ENCODE measurements at regions not wholly inside any gene's neighbourhood (a gene's known extent, or its start where the extent isn't known, plus 50 kb on each side); places are given as distances from the start of the nearest gene placed in this dataset.

- no peak for DNase-seq (ENCODE audit: low spot score in 2 of 2)
- TF ChIP-seq POLR2AphosphoS5 (IDR thresholded peaks at IDR 0.05) (no peak), CTCF (IDR thresholded peaks at IDR 0.05) (no peak), POLR2A (IDR thresholded peaks at IDR 0.05) (no peak), EP300 (IDR thresholded peaks at IDR 0.05) (no peak)
- Histone ChIP-seq H3K4me3 (no peak overlapping the region), H3K4me1 (no peaks in the 10 kb centered on the region), H3K36me3 (no peaks in the 10 kb centered on the region), H3K27me3 (no peaks in the 10 kb centered on the region), H3K9me3 (no peaks in the 10 kb centered on the region), H3K27ac (no peak overlapping the region)
- WGBS: 51% methylated on average over 4 of the region's 4 CpGs
Observed at GRCh38 chr21:15406791-15407190, 323.0 kb upstream of the USP25 start.

- no peaks in the 10 kb centered on the region for H3K9me3 ChIP-seq
- H3K36me3 ChIP-seq: no peaks in the 10 kb centered on the region
- TF ChIP-seq POLR2A (IDR thresholded peaks at IDR 0.05) (no peak), CTCF (IDR thresholded peaks at IDR 0.05) (no peak), EP300 (IDR thresholded peaks at IDR 0.05) (no peak), POLR2AphosphoS5 (IDR thresholded peaks at IDR 0.05) (no peak)
- no peak overlapping the region for H3K27ac ChIP-seq
- H3K4me3 ChIP-seq: no peak overlapping the region
- no peak for DNase-seq (ENCODE audit: low spot score in 2 of 2)
- 66% methylated on average over 5 of the region's 5 CpGs for WGBS
- H3K4me1 ChIP-seq: no peaks in the 10 kb centered on the region
- H3K27me3 ChIP-seq: no peaks in the 10 kb centered on the region
Observed at GRCh38 chr21:15407585-15407984, 322.2 kb upstream of the USP25 start.

GRCh38 chr21:15408089-15408488, 321.7 kb upstream of the USP25 start:
- Histone ChIP-seq H3K4me1 (no peaks in the 10 kb centered on the region), H3K4me3 (no peak overlapping the region), H3K9me3 (no peaks in the 10 kb centered on the region), H3K36me3 (no peaks in the 10 kb centered on the region), H3K27ac (no peak overlapping the region), H3K27me3 (no peaks in the 10 kb centered on the region)
- no peak for DNase-seq (ENCODE audit: low spot score in 2 of 2)
- no peak for TF ChIP-seq POLR2AphosphoS5 (IDR thresholded peaks at IDR 0.05)
- 96% methylated on average over 2 of the region's 2 CpGs for WGBS

- Histone ChIP-seq H3K9me3 (no peaks in the 10 kb centered on the region), H3K4me3 (no peak overlapping the region), H3K4me1 (no peaks in the 10 kb centered on the region), H3K27ac (no peak overlapping the region), H3K36me3 (no peaks in the 10 kb centered on the region), H3K27me3 (no peaks in the 10 kb centered on the region)
- TF ChIP-seq POLR2AphosphoS5 (IDR thresholded peaks at IDR 0.05) (no peak), CTCF (IDR thresholded peaks at IDR 0.05) (no peak), EP300 (IDR thresholded peaks at IDR 0.05) (no peak), POLR2A (IDR thresholded peaks at IDR 0.05) (no peak)
- 87% methylated on average over 1 of the region's 1 CpG for WGBS
- no peak for DNase-seq (ENCODE audit: low spot score in 2 of 2)
Observed at GRCh38 chr21:15409031-15409430, 320.8 kb upstream of the USP25 start.

- no peaks in the 10 kb centered on the region for H3K36me3 ChIP-seq
- no peaks in the 10 kb centered on the region for H3K9me3 ChIP-seq
- no peaks in the 10 kb centered on the region for H3K4me1 ChIP-seq
- no peak overlapping the region for H3K4me3 ChIP-seq
- no peaks in the 10 kb centered on the region for H3K27me3 ChIP-seq
- no peak for DNase-seq (ENCODE audit: low spot score in 2 of 2)
- H3K27ac ChIP-seq: no peak overlapping the region
- 98% methylated on average over 3 of the region's 3 CpGs for WGBS
- TF ChIP-seq CTCF (IDR thresholded peaks at IDR 0.05) (no peak), POLR2A (IDR thresholded peaks at IDR 0.05) (no peak), EP300 (IDR thresholded peaks at IDR 0.05) (no peak), POLR2AphosphoS5 (IDR thresholded peaks at IDR 0.05) (no peak)
Observed at GRCh38 chr21:15410853-15411252, 318.9 kb upstream of the USP25 start.

- no peaks in the 10 kb centered on the region for H3K27me3 ChIP-seq
- no peak for DNase-seq (ENCODE audit: low spot score in 2 of 2)
- no peak overlapping the region for H3K27ac ChIP-seq
- no peaks in the 10 kb centered on the region for H3K4me1 ChIP-seq
- no peak overlapping the region for H3K4me3 ChIP-seq
- H3K9me3 ChIP-seq: no peaks in the 10 kb centered on the region
- TF ChIP-seq CTCF (IDR thresholded peaks at IDR 0.05): no peak
- no peak for TF ChIP-seq POLR2AphosphoS5 (IDR thresholded peaks at IDR 0.05)
- TF ChIP-seq EP300 (IDR thresholded peaks at IDR 0.05): no peak
- TF ChIP-seq POLR2A (IDR thresholded peaks at IDR 0.05): no peak
- 55% methylated on average over 1 of the region's 1 CpG for WGBS
- no peaks in the 10 kb centered on the region for H3K36me3 ChIP-seq
Observed at GRCh38 chr21:15414057-15414456, 315.7 kb upstream of the USP25 start.

All from suprapubic skin (tissue), 4 donors.